IMR-90 (cell line): ENCODE measurements at regions not wholly inside any gene's neighbourhood (a gene's known extent, or its start where the extent isn't known, plus 50 kb on each side); places are given as distances from the start of the nearest gene placed in this dataset.

Source experiments
- ATAC-seq: fragments of 200-7000 bp; cut with Tn5 transposase; 2 replicates; pipeline ENCODE4 v1.9.1; 2020; ENCODE audit warnings: low read depth, mild to moderate bottlenecking, moderate library complexity
- BruUV-seq: library from RNA; stranded (reverse); fragments of 400-500 nt; replicated peaks from 2 replicates; lab custom pipeline; 2021; lab: Mats Ljungman, UMichigan
- CTCF ChIA-PET: fragments of 300-600 bp; formaldehyde crosslinking; extraction: SDS; loops from one replicate; lab custom pipeline; 2021; ENCODE audit warnings: antibody characterized with exemption; lab: Yijun Ruan, JAX
- POLR2A ChIA-PET: fragments of 300-600 bp; sonication (Branson Sonifier 250); formaldehyde crosslinking; loops from one replicate; lab custom pipeline; 2022; ENCODE audit warnings: antibody characterized with exemption; ENCODE audit not compliant: unreplicated experiment; lab: Charles Lee
- DNase-seq: peaks from one replicate; pipeline ENCODE4 v3.0.0; 2013
- H2AFZ ChIP-seq: replicated peaks from 2 replicates; pipeline ENCODE3; 2013; ENCODE audit warnings: low read length, mild to moderate bottlenecking; ENCODE audit not compliant: poor library complexity
- H2AK5ac ChIP-seq: 2 replicates; pipeline ENCODE4 v1.6.1; 2013; ENCODE audit warnings: low read depth, low read length, inconsistent platforms
- H2AK9ac ChIP-seq: replicated peaks from 2 replicates; pipeline ENCODE3; 2013; ENCODE audit warnings: mild to moderate bottlenecking, low read depth, low read length, moderate library complexity; ENCODE audit not compliant: poor library complexity
- H2BK120ac ChIP-seq: 2 replicates; pipeline ENCODE4 v1.6.1; 2013; ENCODE audit warnings: low read depth, low read length, inconsistent platforms
- H2BK15ac ChIP-seq: 3 replicates; pipeline ENCODE4 v1.6.1; 2013; ENCODE audit warnings: low read depth, low read length, inconsistent platforms
- H2BK20ac ChIP-seq: 2 replicates; pipeline ENCODE4 v1.6.1; 2013; ENCODE audit warnings: low read depth, mild to moderate bottlenecking, inconsistent platforms, low read length, moderate library complexity
- H2BK5ac ChIP-seq: 2 replicates; pipeline ENCODE4 v1.6.1; 2013; ENCODE audit warnings: mild to moderate bottlenecking, low read depth, low read length, inconsistent platforms; ENCODE audit not compliant: poor library complexity, severe bottlenecking
- H3K14ac ChIP-seq: replicated peaks from 2 replicates; pipeline ENCODE4 v1.6.1; 2013; ENCODE audit warnings: low read depth, low read length, inconsistent platforms
- H3K18ac ChIP-seq: 2 replicates; pipeline ENCODE4 v1.6.1; 2013; ENCODE audit warnings: low read depth, low read length, control low read depth
- H3K23ac ChIP-seq: 2 replicates; pipeline ENCODE4 v1.6.1; 2013; ENCODE audit warnings: low read depth, low read length, inconsistent platforms
- H3K27ac ChIP-seq: 2 replicates; pipeline ENCODE4 v1.5.1; 2013; ENCODE audit warnings: mild to moderate bottlenecking, control low read depth, low read length; ENCODE audit not compliant: insufficient read depth
- H3K27me3 ChIP-seq: 2 replicates; pipeline ENCODE4 v1.6.1; 2013; ENCODE audit warnings: low read length; ENCODE audit not compliant: control insufficient read depth, insufficient read depth
- H3K36me3 ChIP-seq: 2 replicates; pipeline ENCODE4 v1.6.1; 2013; ENCODE audit warnings: low read length, mixed read lengths; ENCODE audit not compliant: control insufficient read depth, insufficient read depth
- H3K4ac ChIP-seq: 2 replicates; pipeline ENCODE4 v1.6.1; 2013; ENCODE audit warnings: low read depth, low read length, inconsistent platforms
- H3K4me1 ChIP-seq: 2 replicates; pipeline ENCODE4 v1.6.1; 2013; ENCODE audit warnings: low read length, mixed read lengths; ENCODE audit not compliant: control insufficient read depth, insufficient read depth
- H3K4me2 ChIP-seq: 2 replicates; pipeline ENCODE4 v1.6.1; 2013; ENCODE audit warnings: low read depth, mild to moderate bottlenecking, control low read depth, low read length, moderate library complexity
- H3K4me3 ChIP-seq: 2 replicates; pipeline ENCODE4 v1.5.1; 2013; ENCODE audit warnings: low read depth, mild to moderate bottlenecking, control low read depth, low read length, moderate library complexity; ENCODE audit not compliant: insufficient read depth
- H3K56ac ChIP-seq: 2 replicates; pipeline ENCODE4 v1.6.1; 2013; ENCODE audit warnings: low read length, inconsistent platforms; ENCODE audit not compliant: insufficient read depth; ENCODE audit errors: extremely low read depth
- H3K79me1 ChIP-seq, 2 experiments: 2 replicates each; pipeline ENCODE4 v1.6.1; 2013; ENCODE audit warnings: low read length in 2 of 2, inconsistent platforms in 1 of 2, low read depth in 1 of 2
- H3K9ac ChIP-seq: 2 replicates; pipeline ENCODE4 v1.6.1; 2013; ENCODE audit warnings: low read depth, low read length, control low read depth
- H3K9me1 ChIP-seq: 2 replicates; pipeline ENCODE4 v1.6.1; 2013; ENCODE audit warnings: low read length, inconsistent platforms; ENCODE audit not compliant: insufficient read depth
- H3K9me3 ChIP-seq: 2 replicates; pipeline ENCODE4 v1.6.1; 2013; ENCODE audit warnings: low read length; ENCODE audit not compliant: control insufficient read depth, insufficient read depth
- H4K20me1 ChIP-seq: 2 replicates; pipeline ENCODE4 v1.6.1; 2013; ENCODE audit warnings: low read length, inconsistent platforms; ENCODE audit not compliant: insufficient read depth
- H4K5ac ChIP-seq: 2 replicates; pipeline ENCODE4 v1.6.1; 2013; ENCODE audit warnings: mild to moderate bottlenecking, low read depth, low read length, control low read depth
- H4K8ac ChIP-seq, 2 experiments: 2 replicates each; pipeline ENCODE4 v1.6.1; 2013; ENCODE audit warnings: low read depth in 2 of 2, low read length in 2 of 2, control low read depth in 1 of 2, inconsistent platforms in 1 of 2
- H4K91ac ChIP-seq: 2 replicates; pipeline ENCODE4 v1.6.1; 2013; ENCODE audit warnings: low read depth, low read length, inconsistent platforms; ENCODE audit not compliant: insufficient read depth
- BHLHE40 ChIP-seq: fragments of 150-350 bp; IDR thresholded peaks from 2 replicates; pipeline ENCODE4 v1.6.1; 2016; ENCODE audit warnings: mild to moderate bottlenecking, low read depth, low read length
- CEBPB ChIP-seq: IDR thresholded peaks from 2 replicates; pipeline ENCODE4 v1.6.1; 2012; ENCODE audit warnings: low read depth, low read length, improper control_type of control experiment
- CHD1 ChIP-seq: IDR thresholded peaks from 2 replicates; pipeline ENCODE4 v1.6.1; 2012; ENCODE audit warnings: low read depth, low read length, improper control_type of control experiment
- CTCF ChIP-seq: conservative IDR thresholded peaks from 2 replicates; pipeline ENCODE4 v1.5.1; 2012; ENCODE audit warnings: mild to moderate bottlenecking, low read depth, low read length, improper control_type of control experiment
- ELK1 ChIP-seq: fragments of 150-350 bp; IDR thresholded peaks from 2 replicates; pipeline ENCODE4 v1.6.1; 2016; ENCODE audit warnings: low read depth, mild to moderate bottlenecking, low read length, moderate library complexity, borderline replicate concordance
- FOS ChIP-seq: fragments of 150-350 bp; IDR thresholded peaks from 2 replicates; pipeline ENCODE4 v1.6.1; 2016; ENCODE audit warnings: low read depth, low read length
- MAFK ChIP-seq: IDR thresholded peaks from 2 replicates; pipeline ENCODE4 v1.6.1; 2012; ENCODE audit warnings: low read depth, low read length, improper control_type of control experiment
- MAZ ChIP-seq: IDR thresholded peaks from 2 replicates; pipeline ENCODE4 v1.6.1; 2012; ENCODE audit warnings: low read depth, mild to moderate bottlenecking, low read length, improper control_type of control experiment, moderate library complexity, borderline replicate concordance
- MXI1 ChIP-seq: IDR thresholded peaks from 2 replicates; pipeline ENCODE4 v1.6.1; 2012; ENCODE audit warnings: low read depth, mild to moderate bottlenecking, low read length, moderate library complexity, borderline replicate concordance
- NFE2L2 ChIP-seq: fragments of 150-350 bp; IDR thresholded peaks from 2 replicates; pipeline ENCODE4 v1.6.1; 2016; ENCODE audit warnings: low read depth, mild to moderate bottlenecking, low read length
- RAD21 ChIP-seq: IDR thresholded peaks from 2 replicates; pipeline ENCODE4 v1.6.1; 2012; ENCODE audit warnings: low read length, improper control_type of control experiment
- RFX5 ChIP-seq: IDR thresholded peaks from 2 replicates; pipeline ENCODE4 v1.8.0; 2012; ENCODE audit warnings: low read depth, mild to moderate bottlenecking, low read length, moderate library complexity
- SMC3 ChIP-seq: fragments of 150-350 bp; IDR thresholded peaks from 2 replicates; pipeline ENCODE4 v1.6.1; 2016; ENCODE audit warnings: low read depth, mild to moderate bottlenecking, antibody characterized with exemption, low read length, moderate library complexity
- USF2 ChIP-seq: fragments of 150-350 bp; IDR thresholded peaks from 2 replicates; pipeline ENCODE4 v1.6.1; 2017; ENCODE audit warnings: mild to moderate bottlenecking, antibody characterized with exemption, low read length, low read depth
- WGBS, 2 experiments: methylation state at CpG; one replicate each; pipeline versions ENCODE4 v1.1.5 to v1.1.7; 2013; ENCODE audit warnings: missing lambda C conversion rate in 2 of 2; ENCODE audit not compliant: insufficient read length in 1 of 2; ENCODE audit errors: extremely low coverage in 2 of 2; 5-methylcytosine and 5-hydroxymethylcytosine counted together
- dilution Hi-C: fragments of 300-500 bp; cut with HindIII; formaldehyde crosslinking; loops from one replicate; pipeline ENCODE4 v1.14.3; 2018; ENCODE audit warnings: low sequenced_read_pairs; ENCODE audit not compliant: unreplicated experiment
- in situ Hi-C: fragments of 300-500 bp; cut with MboI; formaldehyde crosslinking; loops from 3 replicates; pipeline ENCODE4 v1.14.3; 2019; ENCODE audit warnings: low sequenced_read_pairs, inconsistent platforms, mixed read lengths
- intact Hi-C: fragments of 100-400 bp; cut with micrococcal nuclease; formaldehyde crosslinking; loops from 2 replicates; pipeline ENCODE4 v1.10.0; 2022

- no TSS peak for BruUV-seq
- no peaks in the 10 kb centered on the region for H3K4me1 ChIP-seq
- no CpG with 5 or more reads among the region's 4 CpGs for WGBS, 2 experiments
- no peak overlapping the region for H2BK120ac ChIP-seq
- dilution Hi-C loops, result no loop called here
- H2AK9ac ChIP-seq, result no peak overlapping the region
- no peak overlapping the region for H3K4me3 ChIP-seq
- ChIA-PET CTCF (no interaction called here), POLR2A (no interaction called here)
- no peak overlapping the region for H2AK5ac ChIP-seq
- H3K36me3 ChIP-seq, result no peaks in the 10 kb centered on the region
- no peak overlapping the region for H3K4me2 ChIP-seq
- H4K20me1 ChIP-seq, result no peaks in the 10 kb centered on the region
- no peaks in the 10 kb centered on the region for H3K79me1 ChIP-seq
- H3K23ac ChIP-seq, result no peak overlapping the region
- no peak overlapping the region for H3K4ac ChIP-seq
- ATAC-seq (no peak), DNase-seq (no peak)
- peaks cover 8% of the 10 kb centered on the region for H3K9me3 ChIP-seq
- no peak overlapping the region for H3K18ac ChIP-seq
- H3K9ac ChIP-seq, result no peak overlapping the region
- no peak overlapping the region for H4K91ac ChIP-seq
- no peak overlapping the region for H2AFZ ChIP-seq
- no peak overlapping the region for H4K8ac ChIP-seq
- H3K9me1 ChIP-seq, result no peaks in the 10 kb centered on the region
- H4K5ac ChIP-seq, result no peak overlapping the region
- no peak overlapping the region for H3K56ac ChIP-seq
- TF ChIP-seq SMC3 (no peak), CHD1 (no peak), NFE2L2 (no peak), CEBPB (no peak), RFX5 (no peak), MAZ (no peak), USF2 (no peak), ELK1 (no peak), FOS (no peak), BHLHE40 (no peak), CTCF (no peak), RAD21 (no peak), MAFK (no peak), MXI1 (no peak)
- H2BK20ac ChIP-seq, result no peak overlapping the region
- no peak overlapping the region for H2BK15ac ChIP-seq
- no peak overlapping the region for H3K27ac ChIP-seq
- in situ Hi-C loops, result no loop called here
- intact Hi-C loops, result no loop called here
- H3K27me3 ChIP-seq, result no peaks in the 10 kb centered on the region
- no peak overlapping the region for H3K14ac ChIP-seq
- H2BK5ac ChIP-seq, result no peak overlapping the region
Observed at GRCh38 chr5:5751498-5751897, 329.0 kb downstream of the ICE1 start.
